HepG2 (cell line): ENCODE measurements at regions not wholly inside any gene's neighbourhood (a gene's known extent, or its start where the extent isn't known, plus 50 kb on each side); places are given as distances from the start of the nearest gene placed in this dataset.
A peak's percentile ranks its signal among the peaks of the same experiment; 100 is the strongest.

Experiments used
- HHEX ChIP-seq: IDR thresholded peaks from 2 replicates; pipeline ENCODE4 v1.6.1; 2016; ENCODE audit warnings: control low read depth
- HOXD1 ChIP-seq: sonication (generic); formaldehyde crosslinking; IDR thresholded peaks from 2 replicates; pipeline ENCODE4 v1.5.0; 2020; ENCODE audit warnings: missing genetic modification reagents
- KLF16 ChIP-seq, 2 experiments: sonication (generic) in 1 of 2; formaldehyde crosslinking in 1 of 2; IDR thresholded peaks; 2 replicates each; pipeline versions ENCODE4 v1.6.1 to v1.8.0; 2016 to 2023; ENCODE audit warnings: missing genetic modification reagents in 2 of 2, missing compliant biosample characterization in 1 of 2
- MED1 ChIP-seq: sonication (generic); formaldehyde crosslinking; IDR thresholded peaks from 2 replicates; pipeline ENCODE4 v1.4.0; 2020; ENCODE audit warnings: missing genetic modification reagents
- MTA1 ChIP-seq: sonication (generic); formaldehyde crosslinking; IDR thresholded peaks from 2 replicates; pipeline ENCODE4 v1.4.0; 2020; ENCODE audit warnings: missing genetic modification reagents, mild to moderate bottlenecking, borderline replicate concordance
- NCOA5 ChIP-seq: sonication (generic); formaldehyde crosslinking; IDR thresholded peaks from 2 replicates; pipeline ENCODE4 v1.4.0; 2020; ENCODE audit warnings: missing genetic modification reagents
- NFIB ChIP-seq: sonication (generic); formaldehyde crosslinking; IDR thresholded peaks from 2 replicates; pipeline ENCODE4 v1.9.0; 2021; ENCODE audit warnings: missing genetic modification reagents, mild to moderate bottlenecking, borderline replicate concordance
- SIN3B ChIP-seq: fragments of 150-350 bp; IDR thresholded peaks from 2 replicates; pipeline ENCODE4 v1.6.1; 2014; ENCODE audit warnings: low read length
- ZIK1 ChIP-seq: sonication (generic); formaldehyde crosslinking; IDR thresholded peaks from 2 replicates; pipeline ENCODE4 v1.5.0; 2020; ENCODE audit warnings: mild to moderate bottlenecking, low read depth, missing genetic modification reagents, borderline replicate concordance
- ZNF33A ChIP-seq: sonication (generic); formaldehyde crosslinking; IDR thresholded peaks from 2 replicates; pipeline ENCODE4 v1.5.1; 2020; ENCODE audit warnings: missing genetic modification reagents, mild to moderate bottlenecking, moderate library complexity, borderline replicate concordance
- ZSCAN22 ChIP-seq: sonication (generic); formaldehyde crosslinking; IDR thresholded peaks from 2 replicates; pipeline ENCODE4 v1.4.0; 2020; ENCODE audit warnings: mild to moderate bottlenecking, missing genetic modification reagents
- TF ChIP-seq, protein P1 (sequence below): sonication (generic); formaldehyde crosslinking; IDR thresholded peaks from 2 replicates; pipeline ENCODE4 v1.9.0; 2021; ENCODE audit warnings: missing genetic modification reagents, borderline replicate concordance

DNA sequence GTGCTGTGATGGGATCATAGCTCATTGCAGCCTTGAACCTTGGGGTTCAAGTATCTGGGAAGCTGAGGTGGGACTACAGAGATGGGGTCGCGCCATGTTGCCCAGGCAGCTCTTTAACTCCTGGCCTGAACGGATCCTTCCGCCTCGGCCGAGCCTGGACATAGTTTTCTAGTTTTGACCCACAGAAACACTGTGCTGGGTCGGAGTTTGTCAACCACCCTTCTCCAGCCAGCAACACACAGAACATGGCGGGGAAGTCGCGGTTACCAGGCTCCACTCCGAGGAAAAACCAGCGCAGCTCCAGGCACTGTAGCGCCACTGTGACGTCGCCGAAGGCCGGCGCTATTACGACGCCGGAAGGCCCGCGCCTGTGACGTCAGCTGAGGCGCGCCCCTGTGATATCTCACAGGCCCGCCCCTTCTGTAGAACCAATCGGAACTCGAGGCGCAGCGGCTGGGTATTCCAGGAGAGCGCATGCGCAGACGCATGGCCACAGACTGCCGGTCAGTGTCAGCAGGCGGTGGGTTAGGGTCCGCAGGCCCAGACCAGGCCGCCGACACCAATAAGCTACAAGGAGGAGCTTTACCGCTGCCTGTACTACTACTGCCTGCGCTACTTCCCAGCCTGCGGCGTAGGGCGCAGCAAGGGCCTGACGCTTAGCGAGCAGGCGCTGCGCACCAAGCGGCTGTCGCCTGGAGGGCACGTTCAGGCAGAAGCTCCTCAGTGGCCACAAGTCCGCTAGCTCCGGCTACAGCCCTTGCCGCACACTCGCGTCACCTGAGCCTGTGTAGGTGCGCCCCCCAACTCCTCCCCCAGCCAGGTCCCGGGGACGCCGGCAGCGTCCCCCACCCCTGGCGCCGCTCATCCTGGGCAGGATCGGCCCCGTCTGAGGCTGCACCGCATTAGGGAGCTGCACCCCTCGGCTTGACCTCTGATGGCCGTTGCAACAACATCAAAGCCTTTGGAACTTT lies 135.2 kb upstream of the KCTD7 start (continued):
- TF ChIP-seq, protein P1, sequence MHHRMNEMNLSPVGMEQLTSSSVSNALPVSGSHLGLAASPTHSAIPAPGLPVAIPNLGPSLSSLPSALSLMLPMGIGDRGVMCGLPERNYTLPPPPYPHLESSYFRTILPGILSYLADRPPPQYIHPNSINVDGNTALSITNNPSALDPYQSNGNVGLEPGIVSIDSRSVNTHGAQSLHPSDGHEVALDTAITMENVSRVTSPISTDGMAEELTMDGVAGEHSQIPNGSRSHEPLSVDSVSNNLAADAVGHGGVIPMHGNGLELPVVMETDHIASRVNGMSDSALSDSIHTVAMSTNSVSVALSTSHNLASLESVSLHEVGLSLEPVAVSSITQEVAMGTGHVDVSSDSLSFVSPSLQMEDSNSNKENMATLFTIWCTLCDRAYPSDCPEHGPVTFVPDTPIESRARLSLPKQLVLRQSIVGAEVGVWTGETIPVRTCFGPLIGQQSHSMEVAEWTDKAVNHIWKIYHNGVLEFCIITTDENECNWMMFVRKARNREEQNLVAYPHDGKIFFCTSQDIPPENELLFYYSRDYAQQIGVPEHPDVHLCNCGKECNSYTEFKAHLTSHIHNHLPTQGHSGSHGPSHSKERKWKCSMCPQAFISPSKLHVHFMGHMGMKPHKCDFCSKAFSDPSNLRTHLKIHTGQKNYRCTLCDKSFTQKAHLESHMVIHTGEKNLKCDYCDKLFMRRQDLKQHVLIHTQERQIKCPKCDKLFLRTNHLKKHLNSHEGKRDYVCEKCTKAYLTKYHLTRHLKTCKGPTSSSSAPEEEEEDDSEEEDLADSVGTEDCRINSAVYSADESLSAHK (CRISPR knock-in tag), result no peak; the same call in 1 of the 2 replicates
- TF ChIP-seq NCOA5 (CRISPR knock-in tag), result no peak
- TF ChIP-seq MED1 (CRISPR knock-in tag), result peak; percentile 80
- peak; percentile 52; the same call in 1 of the 2 replicates for TF ChIP-seq MTA1 (CRISPR knock-in tag)
- TF ChIP-seq SIN3B, result no peak
- TF ChIP-seq ZIK1 (CRISPR knock-in tag), result peak; percentile 39; the same call in 1 of the 2 replicates
- 0 out of 2 replicates have a peak, but pooled peaks have one; percentile 73 for TF ChIP-seq NFIB (CRISPR knock-in tag)
- TF ChIP-seq HHEX (CRISPR knock-in tag), result no peak
- no peak for TF ChIP-seq ZSCAN22 (CRISPR knock-in tag)
- TF ChIP-seq HOXD1, result peak; percentile 96; the same call in 1 of the 2 replicates
- no peak for TF ChIP-seq ZNF33A
- peak; percentile 68 to 84; a peak in 3 of 4 replicates for TF ChIP-seq KLF16 (CRISPR knock-in tag; IDR thresholded peaks at IDR 0.05)
